K562 (cell line): ENCODE measurements at regions not wholly inside any gene's neighbourhood (a gene's known extent, or its start where the extent isn't known, plus 50 kb on each side); places are given as distances from the start of the nearest gene placed in this dataset.

Experiments used
- DPF2 ChIP-seq: fragments of 450-650 bp; IDR thresholded peaks from 2 replicates; pipeline ENCODE4 v1.6.1; 2016
- EGR1 ChIP-seq: fragments of 450-650 bp; conservative IDR thresholded peaks from 2 replicates; pipeline ENCODE4 v1.6.1; 2017; ENCODE audit warnings: mild to moderate bottlenecking
- KLF13 ChIP-seq: fragments of 450-650 bp; IDR thresholded peaks from 2 replicates; pipeline ENCODE4 v1.6.1; 2016; ENCODE audit warnings: missing genetic modification characterization, low read depth, mild to moderate bottlenecking, missing compliant biosample characterization, moderate library complexity, borderline replicate concordance
- LEF1 ChIP-seq: fragments of 450-650 bp; IDR thresholded peaks from 2 replicates; pipeline ENCODE4 v1.6.1; 2016; ENCODE audit warnings: mild to moderate bottlenecking
- RBBP5 ChIP-seq: fragments of 200-600 bp; sonication (generic); IDR thresholded peaks from 2 replicates; pipeline ENCODE4 v1.6.1; 2012; ENCODE audit warnings: borderline replicate concordance, mild to moderate bottlenecking, low read length, control low read depth, inconsistent platforms; ENCODE audit not compliant: insufficient read depth, poor library complexity, severe bottlenecking
- RHOXF2B ChIP-seq: fragments of 250-450 bp; sonication (Bioruptor Pico); conservative IDR thresholded peaks from 2 replicates; pipeline ENCODE4 v1.5.1; 2021
- U2AF2 ChIP-seq: fragments of 200-400 bp; formaldehyde crosslinking; optimal IDR thresholded peaks from 2 replicates; pipeline ENCODE3; 2017; ENCODE audit warnings: low read depth, mild to moderate bottlenecking, low read length
- ZNF121 ChIP-seq: sonication (generic); formaldehyde crosslinking; conservative IDR thresholded peaks from 2 replicates; pipeline ENCODE4 v1.8.0; 2022; ENCODE audit warnings: missing genetic modification reagents
- ZNF707 ChIP-seq: fragments of 250-450 bp; sonication (Bioruptor Pico); conservative IDR thresholded peaks from 2 replicates; pipeline ENCODE4 v1.8.0; 2022; ENCODE audit warnings: inconsistent platforms, mild to moderate bottlenecking, moderate library complexity

DNA sequence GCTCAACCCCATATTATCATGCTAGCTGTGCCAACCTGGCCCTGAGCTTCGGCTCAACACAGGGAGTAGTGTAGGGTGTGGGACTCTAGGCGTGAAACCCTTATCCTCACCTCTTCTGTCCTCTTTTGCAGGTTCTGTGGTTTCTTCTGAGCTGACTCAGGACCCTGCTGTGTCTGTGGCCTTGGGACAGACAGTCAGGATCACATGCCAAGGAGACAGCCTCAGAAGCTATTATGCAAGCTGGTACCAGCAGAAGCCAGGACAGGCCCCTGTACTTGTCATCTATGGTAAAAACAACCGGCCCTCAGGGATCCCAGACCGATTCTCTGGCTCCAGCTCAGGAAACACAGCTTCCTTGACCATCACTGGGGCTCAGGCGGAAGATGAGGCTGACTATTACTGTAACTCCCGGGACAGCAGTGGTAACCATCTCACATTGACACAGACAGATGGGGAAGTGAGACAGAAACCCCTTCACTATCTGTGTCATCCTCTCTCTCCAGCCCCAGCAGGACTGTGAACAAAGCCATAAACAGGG lies 76.4 kb downstream of the GGTLC2 start:
- TF ChIP-seq KLF13 (tag), result no peak
- no peak for TF ChIP-seq ZNF121 (CRISPR knock-in tag)
- no peak for TF ChIP-seq DPF2
- no peak for TF ChIP-seq EGR1
- TF ChIP-seq U2AF2, result no peak
- TF ChIP-seq LEF1, result no peak
- TF ChIP-seq RBBP5, result no peak
- no peak for TF ChIP-seq RHOXF2B
- no peak for TF ChIP-seq ZNF707
